ENCODE measurements at regions not wholly inside any gene's neighbourhood (a gene's known extent, or its start where the extent isn't known, plus 50 kb on each side); places are given as distances from the start of the nearest gene placed in this dataset.
A peak's percentile ranks its signal among the peaks of the same experiment; 100 is the strongest.
"Not testable (repeated sequence)": the region's sequence is repeated elsewhere in the genome, so short reads cannot be mapped to it uniquely, and the experiment has no call there.

DNA sequence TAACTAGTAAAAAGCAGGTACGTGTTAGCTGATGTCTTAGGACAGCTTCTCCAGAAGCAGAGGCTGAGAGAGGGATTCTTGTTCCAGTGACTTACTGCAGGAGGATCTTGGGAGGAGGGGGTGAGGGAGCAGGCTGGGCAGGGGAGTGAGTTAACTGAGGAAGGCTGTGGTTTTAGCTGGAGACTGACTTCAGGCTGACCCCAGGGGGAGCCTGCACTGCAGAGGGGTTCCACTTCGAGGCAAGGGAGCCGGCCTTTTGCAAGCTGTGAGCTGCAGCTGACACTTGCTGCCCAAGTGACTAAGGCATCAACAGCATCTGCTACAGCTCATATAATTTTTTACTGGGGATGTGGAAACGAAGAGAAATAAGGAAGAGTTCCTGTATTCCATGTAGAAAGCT, 50.4 kb upstream of the SOD1 start:
- DNase-seq (ENCODE audit: low read depth), result no peak
- in situ Hi-C loops (cut with HindIII; ENCODE audit: low pct_unique_long_range_greater_than_20kb, low sequenced_read_pairs), result no loop called here

DNA sequence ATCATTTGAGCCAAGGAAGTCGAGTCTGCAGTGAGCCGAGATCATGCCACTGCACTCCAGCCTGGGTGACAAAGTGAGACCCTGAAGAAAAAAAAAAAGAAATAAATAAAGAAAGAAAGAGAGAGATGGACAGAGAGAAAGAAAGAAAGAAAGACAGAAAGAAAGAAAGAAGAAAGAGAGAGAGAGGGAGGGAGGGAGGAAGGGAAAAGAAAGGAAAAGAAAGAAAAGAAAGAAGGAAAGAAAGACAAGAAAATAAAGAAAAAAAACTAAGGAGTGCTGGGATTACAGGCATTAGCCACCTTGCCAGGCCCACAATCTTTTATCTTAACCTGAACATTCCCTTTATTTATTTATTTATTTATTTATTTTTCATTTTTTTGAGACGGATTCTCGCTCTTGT, 51.7 kb upstream of the SOD1 start:
- in situ Hi-C loops (cut with HindIII; ENCODE audit: low pct_unique_long_range_greater_than_20kb, low sequenced_read_pairs), result no loop called here

DNA sequence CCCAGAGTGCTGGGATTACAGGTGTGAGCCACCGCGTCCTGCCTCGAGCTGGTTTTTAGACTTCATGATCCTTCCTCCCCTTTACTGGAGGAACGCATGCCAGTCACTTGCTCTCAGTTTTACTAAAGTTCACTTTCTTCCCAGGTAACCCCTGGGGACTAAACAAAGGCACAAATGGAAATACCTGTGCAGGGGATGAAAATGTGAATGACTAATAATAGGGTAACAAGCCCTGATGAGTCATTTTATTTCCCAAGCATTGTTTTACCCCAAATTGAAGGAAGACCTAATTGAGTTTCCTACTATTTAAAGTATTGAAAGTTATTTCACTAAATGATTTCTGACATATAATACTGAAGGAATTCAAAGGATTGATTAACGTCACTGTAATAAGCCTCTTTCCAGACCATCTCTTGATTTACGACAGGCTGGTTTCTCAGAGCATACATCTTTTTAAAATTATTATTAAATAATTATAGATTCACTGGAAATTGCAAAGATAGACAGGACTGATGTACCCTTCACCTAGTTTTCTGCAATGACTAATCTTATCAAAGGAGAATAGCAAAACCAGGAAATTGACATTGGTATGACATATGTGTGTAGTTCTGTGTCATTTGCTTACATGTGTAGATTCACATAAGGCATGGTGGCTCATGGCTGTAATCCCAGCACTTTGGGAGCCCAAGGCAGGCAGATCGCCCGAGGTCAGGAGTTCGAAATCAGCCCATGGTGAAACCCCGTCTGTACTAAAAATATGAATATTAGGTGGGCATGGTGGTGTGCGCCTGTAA, 53.2 kb upstream of the SOD1 start:
- DNase-seq (ENCODE audit: low read depth), result no peak
- in situ Hi-C loops (cut with HindIII; ENCODE audit: low pct_unique_long_range_greater_than_20kb, low sequenced_read_pairs), result no loop called here

More for the DNA sequence above, 51.7 kb upstream of the SOD1 start:
- DNase-seq (ENCODE audit: low read depth), result no peak

DNA sequence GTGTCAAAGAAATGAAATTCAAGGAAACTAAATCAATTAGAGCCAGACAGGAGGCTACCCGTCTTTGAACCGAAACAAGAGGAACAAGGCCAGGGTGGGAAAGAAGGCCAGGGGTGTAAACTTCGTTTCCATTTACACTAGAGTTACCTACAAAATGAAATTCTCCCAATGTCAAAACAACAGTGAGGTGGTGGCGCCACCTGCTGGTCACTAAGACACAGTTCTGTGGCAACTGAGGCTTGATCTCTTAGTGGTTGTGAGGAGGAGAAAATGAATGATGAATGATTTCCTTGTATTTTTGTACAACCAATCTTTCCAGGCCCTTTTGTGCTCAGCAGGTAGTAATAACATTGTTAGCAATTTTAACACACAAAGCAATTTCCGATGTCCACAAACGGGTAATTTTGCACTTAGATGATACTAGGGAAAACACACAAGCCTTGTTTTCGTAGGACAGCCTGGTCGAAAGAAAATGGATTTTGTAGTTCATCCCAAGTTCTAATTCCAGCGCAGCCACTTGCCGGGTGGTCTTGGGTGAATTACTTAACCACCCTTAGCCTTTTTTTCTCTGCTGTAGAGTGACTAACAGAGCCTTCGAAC, 54.8 kb upstream of the SOD1 start:
- peak; percentile 49 for DNase-seq (ENCODE audit: low read depth)
- in situ Hi-C loops (cut with HindIII; ENCODE audit: low pct_unique_long_range_greater_than_20kb, low sequenced_read_pairs), result no loop called here

DNA sequence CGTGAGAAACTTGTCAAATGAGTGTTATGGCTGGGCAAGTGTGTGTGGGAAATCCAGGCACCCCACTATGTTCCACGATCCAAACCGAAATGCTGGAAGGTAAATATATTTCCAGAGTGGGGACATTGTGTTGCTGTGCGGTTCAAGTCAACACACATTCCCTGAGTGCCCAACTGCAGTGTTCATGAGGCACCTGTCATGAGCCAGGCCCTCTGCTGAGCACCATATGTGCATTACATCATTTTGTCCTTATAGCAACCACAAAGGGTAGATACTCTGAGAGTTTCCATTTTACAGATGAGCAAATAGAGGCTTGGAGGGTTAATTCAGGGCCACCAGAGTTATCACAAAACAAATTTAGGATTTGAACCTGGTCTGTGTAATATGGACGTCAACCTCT, 59.9 kb upstream of the SOD1 start:
- DNase-seq (ENCODE audit: low read depth), result no peak
- in situ Hi-C loops (cut with HindIII; ENCODE audit: low pct_unique_long_range_greater_than_20kb, low sequenced_read_pairs), result no loop called here

DNA sequence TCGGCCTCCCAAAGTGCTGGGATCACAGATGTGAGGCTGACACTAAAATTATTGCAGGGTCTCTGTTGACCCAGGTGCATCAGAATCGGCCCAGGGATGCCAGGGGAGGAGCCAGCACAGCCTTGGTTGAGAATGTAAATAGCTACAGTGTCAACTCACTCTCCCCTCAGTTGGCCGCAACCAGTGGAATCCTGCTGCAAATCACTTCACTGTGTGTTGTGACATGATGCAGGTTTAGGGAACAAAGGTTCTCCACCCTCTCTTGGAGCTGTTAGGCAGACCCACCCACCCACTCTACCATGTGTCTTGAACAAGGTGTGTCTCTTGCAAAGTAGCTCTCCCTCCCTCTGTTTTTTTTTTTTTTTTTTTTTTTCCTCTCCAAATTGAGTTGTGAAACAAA, 60.5 kb upstream of the SOD1 start:
- in situ Hi-C loops (cut with HindIII; ENCODE audit: low pct_unique_long_range_greater_than_20kb, low sequenced_read_pairs), result no loop called here
- no peak for DNase-seq (ENCODE audit: low read depth)

DNA sequence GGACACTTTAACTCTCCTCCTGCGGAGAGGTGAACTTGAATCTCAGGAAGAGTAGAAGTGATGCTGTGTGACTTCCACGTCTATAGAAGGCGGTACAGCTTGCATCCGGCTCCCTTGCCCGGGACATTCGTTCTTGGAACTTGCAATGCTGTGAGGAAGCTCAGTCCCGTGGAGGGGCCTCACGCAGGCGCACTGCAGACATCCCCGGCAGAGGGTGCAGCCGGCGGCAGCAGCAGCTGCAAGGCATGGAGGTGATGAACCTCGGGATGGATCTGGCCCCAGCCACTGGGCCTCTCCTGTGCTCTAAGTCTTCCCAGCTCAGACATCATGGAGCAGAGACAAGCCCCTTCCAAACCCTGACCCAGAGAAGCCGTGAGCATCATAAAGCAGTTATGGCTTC, 61.8 kb upstream of the SOD1 start:
- no peak for DNase-seq (ENCODE audit: low read depth)
- in situ Hi-C loops (cut with HindIII; ENCODE audit: low pct_unique_long_range_greater_than_20kb, low sequenced_read_pairs), result no loop called here

DNA sequence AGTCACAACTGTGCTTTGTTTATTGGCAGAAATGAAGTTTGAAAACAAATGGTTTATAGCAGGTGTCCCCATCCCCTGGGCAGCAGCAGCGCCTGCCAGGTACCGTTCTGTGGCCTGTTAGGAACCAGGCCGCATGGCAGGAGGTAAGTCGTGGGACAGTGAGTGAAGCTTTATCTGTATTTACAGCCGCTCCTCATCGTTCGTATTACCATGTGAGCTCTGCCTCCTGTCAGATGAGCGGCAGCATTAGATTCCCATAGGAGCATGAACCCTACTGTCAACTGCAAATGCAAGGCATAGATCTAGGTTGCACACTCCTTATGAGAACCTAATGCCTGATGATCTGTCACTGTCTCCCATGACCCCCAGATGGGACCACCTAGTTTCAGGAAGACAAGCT, 63.4 kb upstream of the SOD1 start:
- in situ Hi-C loops (cut with HindIII; ENCODE audit: low pct_unique_long_range_greater_than_20kb, low sequenced_read_pairs), result no loop called here
- no peak for DNase-seq (ENCODE audit: low read depth)

DNA sequence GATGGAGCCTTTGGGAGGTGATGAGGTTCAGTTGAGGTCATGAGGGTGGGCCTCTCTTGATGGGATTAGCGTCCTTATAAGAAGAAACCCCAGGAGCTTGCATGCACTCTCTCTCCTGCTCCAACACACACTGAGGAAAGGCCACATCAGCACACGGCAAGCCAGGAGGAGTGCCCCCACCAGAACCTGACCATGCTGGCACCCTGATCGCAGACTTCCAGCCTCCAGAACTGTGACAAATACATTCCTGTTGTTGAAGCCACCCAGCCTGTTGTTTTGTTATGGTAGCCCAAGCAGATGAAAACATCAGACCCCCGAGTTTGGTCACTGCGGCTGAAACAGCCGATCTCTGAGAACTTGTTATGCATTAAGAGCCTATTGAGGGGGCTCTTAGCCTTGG, 64.8 kb upstream of the SOD1 start:
- DNase-seq (ENCODE audit: low read depth), result no peak
- in situ Hi-C loops (cut with HindIII; ENCODE audit: low pct_unique_long_range_greater_than_20kb, low sequenced_read_pairs), result no loop called here

DNA sequence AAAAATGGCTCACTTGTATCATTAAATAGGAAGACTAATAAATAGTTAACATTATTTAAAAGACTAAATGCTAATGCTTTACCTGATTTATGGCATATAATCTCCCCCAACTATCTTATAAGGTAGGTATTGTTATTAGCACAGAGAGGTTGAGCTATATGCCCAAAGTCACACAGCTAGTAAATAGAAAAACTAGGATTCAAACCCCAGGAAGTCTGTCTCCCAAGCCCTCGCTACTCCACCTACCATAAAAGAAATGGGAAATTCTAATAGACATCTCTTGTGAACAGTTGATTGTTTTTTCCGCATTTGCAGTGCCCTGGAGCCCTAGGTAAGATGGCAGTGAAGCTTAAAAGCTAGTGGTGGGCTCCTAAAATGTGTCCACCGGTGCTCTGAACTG, 65.2 kb upstream of the SOD1 start:
- DNase-seq (ENCODE audit: low read depth), result no peak
- in situ Hi-C loops (cut with HindIII; ENCODE audit: low pct_unique_long_range_greater_than_20kb, low sequenced_read_pairs), result no loop called here

DNA sequence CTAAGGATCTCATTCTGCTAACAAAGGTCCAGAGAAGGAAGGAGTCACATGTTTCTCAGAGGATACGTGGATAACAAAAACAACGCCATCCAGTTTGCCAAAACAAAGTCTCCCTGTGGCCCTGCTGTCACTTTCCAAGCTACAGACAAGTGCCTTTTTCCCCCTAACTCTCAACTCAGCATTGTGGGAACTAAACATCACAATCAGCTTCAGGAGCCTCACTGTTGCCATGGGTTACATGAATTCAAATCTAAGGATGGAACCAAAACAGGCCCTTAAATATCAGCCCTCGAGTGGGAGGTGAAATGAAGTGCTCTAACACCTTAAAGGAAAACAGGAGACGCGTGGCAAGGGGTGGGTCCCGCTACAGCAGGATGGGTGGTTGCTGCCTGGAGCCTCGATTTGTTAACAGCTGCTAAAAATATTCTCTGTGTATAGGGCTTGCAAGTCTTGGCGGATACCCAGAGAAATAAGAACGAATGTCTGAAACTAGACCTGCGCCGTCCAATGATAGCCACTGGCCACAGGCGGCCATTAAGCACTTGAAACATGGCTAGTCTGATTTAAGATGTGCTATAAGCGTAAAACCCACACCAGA, 66.4 kb upstream of the SOD1 start:
- in situ Hi-C loops (cut with HindIII; ENCODE audit: low pct_unique_long_range_greater_than_20kb, low sequenced_read_pairs), result no loop called here
- no peak for DNase-seq (ENCODE audit: low read depth)

DNA sequence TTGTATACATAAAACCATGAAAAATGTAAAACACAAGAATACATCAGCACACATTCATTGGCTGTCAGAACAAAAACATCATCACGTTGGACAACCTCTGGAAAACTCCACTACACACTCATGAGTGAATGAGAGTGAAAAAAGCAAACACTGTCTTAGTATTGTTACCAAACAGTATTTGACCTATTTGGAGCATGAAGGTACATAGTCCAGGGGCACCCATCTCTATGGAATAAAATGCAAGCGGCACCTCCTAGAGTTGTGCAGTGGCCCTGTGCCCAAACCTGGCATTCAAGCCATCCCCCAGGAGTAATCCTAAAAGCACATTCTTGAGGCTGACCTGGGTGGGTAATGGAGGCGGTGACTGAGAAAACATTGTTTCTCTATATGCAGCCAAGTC, 67.0 kb upstream of the SOD1 start:
- in situ Hi-C loops (cut with HindIII; ENCODE audit: low pct_unique_long_range_greater_than_20kb, low sequenced_read_pairs), result no loop called here
- no peak for DNase-seq (ENCODE audit: low read depth)

DNA sequence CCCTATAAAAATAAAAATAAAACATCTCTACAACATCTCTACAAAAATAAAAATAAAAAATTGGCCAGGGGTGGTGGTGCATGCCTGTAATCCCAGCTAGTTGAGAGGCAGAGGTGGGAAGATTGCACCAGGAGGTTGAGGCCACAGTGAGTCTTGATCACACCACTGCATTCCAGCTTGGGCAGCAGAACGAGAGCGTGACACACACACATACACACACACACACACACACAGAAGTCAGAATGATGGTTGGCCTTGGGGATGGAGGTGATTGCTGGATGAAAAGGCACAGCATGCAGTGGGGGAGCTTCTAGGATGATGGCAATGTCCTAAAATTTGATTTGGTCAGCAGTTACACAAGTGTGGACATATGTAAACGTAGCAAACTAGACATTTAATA, 69.7 kb upstream of the SOD1 start:
- no peak for DNase-seq (ENCODE audit: low read depth)
- in situ Hi-C loops (cut with HindIII; ENCODE audit: low pct_unique_long_range_greater_than_20kb, low sequenced_read_pairs), result no loop called here

DNA sequence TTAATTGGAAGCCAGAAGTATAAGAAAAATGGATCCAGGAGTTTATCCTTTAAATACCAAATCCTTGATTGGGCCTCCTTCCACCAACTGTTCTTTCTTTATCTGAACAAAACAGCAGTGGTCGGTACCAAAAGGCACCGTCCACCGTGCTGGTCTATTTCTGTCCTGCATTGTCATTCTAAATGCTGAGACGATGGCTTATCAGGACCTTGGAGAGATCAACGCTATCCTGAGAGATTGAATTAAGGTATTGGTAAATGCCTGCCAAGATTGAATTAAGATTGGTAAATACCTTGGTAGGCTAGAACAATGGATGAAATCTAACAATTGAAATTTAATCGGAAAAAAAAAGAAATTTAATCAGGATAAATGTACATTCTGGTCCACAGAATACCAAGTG, 73.4 kb upstream of the SOD1 start:
- in situ Hi-C loops (cut with HindIII; ENCODE audit: low pct_unique_long_range_greater_than_20kb, low sequenced_read_pairs), result no loop called here

DNA sequence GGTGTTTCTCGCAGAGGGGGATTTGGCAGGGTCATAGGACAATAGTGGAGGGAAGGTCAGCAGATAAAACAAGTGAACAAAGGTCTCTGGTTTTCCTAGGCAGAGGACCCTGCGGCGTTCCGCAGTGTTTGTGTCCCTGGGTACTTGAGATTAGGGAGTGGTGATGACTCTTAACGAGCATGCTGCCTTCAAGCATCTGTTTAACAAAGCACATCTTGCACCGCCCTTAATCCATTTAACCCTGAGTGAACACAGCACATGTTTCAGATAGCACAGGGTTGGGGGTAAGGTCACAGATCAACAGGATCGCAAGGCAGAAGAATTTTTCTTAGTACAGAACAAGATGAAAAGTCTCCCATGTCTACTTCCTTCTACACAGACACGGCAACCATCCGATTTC, 75.6 kb upstream of the SOD1 start:
- in situ Hi-C loops (cut with HindIII; ENCODE audit: low pct_unique_long_range_greater_than_20kb, low sequenced_read_pairs), result not testable (repeated sequence)

More for the DNA sequence above, 73.4 kb upstream of the SOD1 start:
- no peak for DNase-seq (ENCODE audit: low read depth)

DNA sequence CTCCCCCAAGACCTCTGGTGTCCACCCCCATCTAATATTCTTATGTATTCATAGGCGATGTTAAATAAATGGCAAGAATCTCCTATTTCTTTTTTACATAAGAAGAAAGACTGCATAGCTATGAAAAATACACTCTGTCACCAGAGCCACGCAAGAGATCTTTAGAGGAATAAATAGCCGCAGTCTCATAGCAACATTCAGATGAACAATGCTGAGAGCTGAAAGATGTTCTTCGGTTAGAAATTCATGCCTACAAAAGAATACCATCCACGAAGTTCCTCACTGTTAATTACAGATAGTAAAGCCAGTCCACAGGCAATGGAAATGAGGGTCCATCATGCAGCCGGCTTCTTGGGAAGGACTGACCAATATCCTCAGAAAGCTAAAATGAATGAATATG, 76.0 kb upstream of the SOD1 start:
- in situ Hi-C loops (cut with HindIII; ENCODE audit: low pct_unique_long_range_greater_than_20kb, low sequenced_read_pairs), result no loop called here
- DNase-seq (ENCODE audit: low read depth), result no peak

More for the DNA sequence above, 75.6 kb upstream of the SOD1 start:
- not testable (repeated sequence) for DNase-seq (ENCODE audit: low read depth)

DNA sequence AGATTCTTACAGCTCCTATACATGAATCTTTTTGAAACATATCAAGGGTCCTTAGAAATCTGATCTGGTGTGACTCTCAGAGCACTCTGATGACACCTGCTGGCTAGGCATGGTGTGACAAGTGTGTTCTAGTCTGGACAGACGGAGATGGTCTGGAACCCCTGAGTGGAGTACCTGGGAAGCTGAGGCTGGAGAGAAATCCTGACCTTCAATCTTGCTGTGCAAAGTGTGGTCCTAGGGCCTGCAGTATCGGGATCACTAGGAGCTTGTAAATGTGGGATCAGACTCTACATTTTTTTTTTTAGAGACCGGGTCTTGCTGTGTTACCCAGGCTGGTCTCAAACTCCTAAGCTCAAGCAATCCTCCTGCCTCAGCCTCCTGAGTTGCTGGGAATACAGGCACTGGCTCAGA, 78.6 kb upstream of the SOD1 start:
- in situ Hi-C loops (cut with HindIII; ENCODE audit: low pct_unique_long_range_greater_than_20kb, low sequenced_read_pairs), result no loop called here
- peak; percentile 31 for DNase-seq (ENCODE audit: low read depth)

DNA sequence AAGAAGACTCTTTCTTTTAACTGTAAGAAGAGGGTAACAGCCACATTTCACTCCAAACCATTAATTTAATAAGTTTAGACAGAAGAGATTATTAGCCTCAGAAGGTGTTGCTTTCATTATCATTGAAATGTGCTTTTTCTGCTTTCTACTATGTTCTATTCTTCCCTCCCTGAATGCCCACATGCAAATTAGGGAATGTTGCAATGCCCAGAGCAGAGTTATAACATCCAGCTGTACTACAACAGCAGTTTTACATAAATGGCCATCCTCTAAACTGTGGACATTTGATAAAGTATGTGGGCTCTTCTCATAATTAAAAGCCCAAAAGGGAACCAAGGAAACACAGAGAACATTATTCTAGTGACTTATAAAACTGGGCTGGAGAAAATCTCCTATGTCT, 82.2 kb upstream of the SOD1 start:
- DNase-seq (ENCODE audit: low read depth), result no peak
- in situ Hi-C loops (cut with HindIII; ENCODE audit: low pct_unique_long_range_greater_than_20kb, low sequenced_read_pairs), result no loop called here

DNA sequence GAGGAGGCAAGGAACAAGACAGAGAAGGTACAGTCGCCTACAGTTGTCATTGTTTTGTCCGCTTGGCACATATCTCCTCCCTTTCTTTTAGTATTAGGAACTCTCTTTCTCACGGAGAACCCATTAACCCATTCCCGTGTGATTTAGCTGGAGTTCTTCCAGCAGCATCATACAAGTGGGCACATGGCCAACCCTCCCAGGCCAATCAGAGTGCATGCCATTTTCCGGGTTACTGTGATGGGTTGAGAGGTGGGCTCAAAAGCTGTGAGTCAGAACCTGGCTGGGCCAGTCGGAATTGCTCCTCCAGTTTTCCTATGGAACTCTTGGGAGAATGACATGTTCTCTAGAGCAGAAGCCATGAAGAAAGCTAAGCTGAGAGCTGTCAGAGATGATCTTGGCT, 83.1 kb upstream of the SOD1 start:
- in situ Hi-C loops (cut with HindIII; ENCODE audit: low pct_unique_long_range_greater_than_20kb, low sequenced_read_pairs), result no loop called here
- peak; percentile 40 for DNase-seq (ENCODE audit: low read depth)

DNA sequence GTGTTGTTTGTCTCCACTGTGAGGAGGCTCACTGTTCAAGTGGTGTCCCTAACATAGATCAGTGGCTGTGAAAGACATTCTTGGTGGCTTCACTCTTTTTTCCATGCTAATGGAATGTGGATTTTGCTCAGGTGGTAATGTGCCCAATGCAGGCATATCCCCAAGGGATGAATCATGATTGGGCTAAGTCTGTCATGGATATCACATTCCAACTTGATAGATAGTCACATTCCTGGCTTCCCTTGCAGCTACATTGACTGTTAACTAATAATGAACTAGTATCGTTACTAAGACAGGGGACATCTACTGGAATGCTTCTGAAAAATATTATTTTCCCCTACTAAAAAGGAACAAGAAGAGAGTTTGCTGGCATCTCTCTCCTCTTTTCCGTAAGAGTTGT, 86.3 kb upstream of the SOD1 start:
- in situ Hi-C loops (cut with HindIII; ENCODE audit: low pct_unique_long_range_greater_than_20kb, low sequenced_read_pairs), result no loop called here
- DNase-seq (ENCODE audit: low read depth), result no peak

Measured in Caki2 (cell line).